Natural killer cell (primary cell): ENCODE measurements at regions not wholly inside any gene's neighbourhood (a gene's known extent, or its start where the extent isn't known, plus 50 kb on each side); places are given as distances from the start of the nearest gene placed in this dataset.

Experiments used
- ATAC-seq, 3 donors: fragments of 150-1000 bp in 2 of 3; fragments of 200-7000 bp in 1 of 3; cut with Tn5 transposase; 1 replicate in 1 of 3; 2 replicates in 2 of 3; pipeline ENCODE4 v1.10.0; 2021; ENCODE audit warnings: mild to moderate bottlenecking in 2 of 3, moderate library complexity in 2 of 3
- DNase-seq, 2 donors: peaks; one replicate each; pipeline versions ENCODE4 v3.0.0 to v3.0.0-alpha.2; 2013 to 2021; ENCODE audit warnings: mixed read lengths in 1 of 2
- H3K27ac ChIP-seq: one replicate; pipeline ENCODE4 v1.5.1; 2013; ENCODE audit warnings: mild to moderate bottlenecking, low read length
- H3K27me3 ChIP-seq: one replicate; pipeline ENCODE4 v1.6.1; 2013; ENCODE audit warnings: low read length; ENCODE audit not compliant: control insufficient read depth, insufficient read depth
- H3K36me3 ChIP-seq: one replicate; pipeline ENCODE4 v1.6.1; 2013; ENCODE audit warnings: low read length; ENCODE audit not compliant: control insufficient read depth, insufficient read depth
- H3K4me1 ChIP-seq: one replicate; pipeline ENCODE4 v1.6.1; 2013; ENCODE audit warnings: low read length; ENCODE audit not compliant: control insufficient read depth, insufficient read depth
- H3K4me3 ChIP-seq: one replicate; pipeline ENCODE4 v1.5.1; 2013; ENCODE audit warnings: low read length
- H3K9me3 ChIP-seq: one replicate; pipeline ENCODE4 v1.6.1; 2013; ENCODE audit warnings: low read length; ENCODE audit not compliant: control insufficient read depth, insufficient read depth
- H3K27ac Mint-ChIP-seq, 2 donors: one replicate each; pipeline ENCODE4 v1.8.0; 2022; ENCODE audit warnings: mild to moderate bottlenecking in 2 of 2, mixed read lengths in 2 of 2, moderate library complexity in 1 of 2
- H3K27me3 Mint-ChIP-seq, 2 donors: one replicate each; pipeline ENCODE4 v1.8.0; 2022; ENCODE audit warnings: low read depth in 2 of 2, mixed read lengths in 2 of 2
- H3K36me3 Mint-ChIP-seq: one replicate; pipeline ENCODE4 v1.8.0; 2022; ENCODE audit warnings: mixed read lengths
- H3K4me1 Mint-ChIP-seq, 2 donors: one replicate each; pipeline ENCODE4 v1.8.0; 2022; ENCODE audit warnings: mixed read lengths in 2 of 2
- H3K4me3 Mint-ChIP-seq: one replicate; pipeline ENCODE4 v1.8.0; 2022; ENCODE audit warnings: mild to moderate bottlenecking, moderate library complexity, mixed read lengths
- H3K9me3 Mint-ChIP-seq, 2 donors: one replicate each; pipeline ENCODE4 v1.8.0; 2022; ENCODE audit warnings: mixed read lengths in 2 of 2
- CTCF ChIP-seq: fragments of 200-600 bp; IDR thresholded peaks from one replicate; pipeline ENCODE4 v1.8.0; 2022; ENCODE audit warnings: antibody characterized with exemption
- WGBS: methylation state at CpG from one replicate; pipeline ENCODE4 v1.1.7; 2013; ENCODE audit warnings: missing lambda C conversion rate; ENCODE audit not compliant: insufficient coverage; 5-methylcytosine and 5-hydroxymethylcytosine counted together
- intact Hi-C: fragments of 100-400 bp; cut with micrococcal nuclease; formaldehyde crosslinking; loops from one replicate; pipeline ENCODE4 v1.14.2; 2022

- Mint-ChIP-seq H3K36me3 (no peaks in the 10 kb centered on the region), H3K4me3 (peak overlapping the region; percentile 95), H3K4me1 (peaks cover 5 to 20% of the 10 kb centered on the region in 2 donors), H3K27ac (no peak overlapping the region), H3K27me3 (peaks cover 0 to 6% of the 10 kb centered on the region in 2 donors), H3K9me3 (no peaks in the 10 kb centered on the region)
- Histone ChIP-seq H3K9me3 (no peaks in the 10 kb centered on the region), H3K4me1 (peaks cover 14% of the 10 kb centered on the region), H3K36me3 (no peaks in the 10 kb centered on the region), H3K27me3 (no peaks in the 10 kb centered on the region), H3K27ac (no peak overlapping the region), H3K4me3 (no peak overlapping the region)
- no peak for DNase-seq
- no peak for ATAC-seq
- TF ChIP-seq CTCF: no peak
- 86% methylated on average over 3 of the region's 3 CpGs for WGBS
- intact Hi-C loops: no loop called here
Measured at GRCh38 chr7:65250216-65250615, 123.4 kb upstream of the ZNF92 start.

GRCh38 chr7:65247491-65247890, 126.2 kb upstream of the ZNF92 start:
- no peak overlapping the region for H3K4me3 Mint-ChIP-seq
- ATAC-seq (no peak), DNase-seq (no peak)
- Histone ChIP-seq H3K36me3 (no peaks in the 10 kb centered on the region), H3K4me3 (no peak overlapping the region), H3K9me3 (no peaks in the 10 kb centered on the region), H3K27me3 (no peaks in the 10 kb centered on the region), H3K4me1 (peaks cover 9% of the 10 kb centered on the region), H3K27ac (no peak overlapping the region)
- TF ChIP-seq CTCF: no peak
- peaks cover 11 to 14% of the 10 kb centered on the region in 2 donors for H3K27me3 Mint-ChIP-seq
- no peak overlapping the region for H3K27ac Mint-ChIP-seq
- intact Hi-C loops: no loop called here
- H3K9me3 Mint-ChIP-seq: no peaks in the 10 kb centered on the region
- no peaks in the 10 kb centered on the region for H3K36me3 Mint-ChIP-seq
- 92% methylated on average over 5 of the region's 5 CpGs for WGBS
- H3K4me1 Mint-ChIP-seq: peaks cover 5 to 17% of the 10 kb centered on the region in 2 donors

- H3K4me3 ChIP-seq: peak overlapping the region; percentile 36
- Mint-ChIP-seq H3K4me1 (peaks cover 15 to 27% of the 10 kb centered on the region in 2 donors), H3K9me3 (no peaks in the 10 kb centered on the region), H3K36me3 (no peaks in the 10 kb centered on the region), H3K27ac (peak overlapping the region in 1 of 2 donors; percentile 57), H3K4me3 (peak overlapping the region; percentile 86), H3K27me3 (peaks cover 7 to 13% of the 10 kb centered on the region in 2 donors)
- H3K36me3 ChIP-seq: no peaks in the 10 kb centered on the region
- ATAC-seq (peak; percentile 26 to 59 (median 58)), DNase-seq (no peak)
- intact Hi-C loops: no loop called here
- WGBS: 5% methylated on average over 51 of the region's 52 CpGs
- peaks cover 13% of the 10 kb centered on the region for H3K27me3 ChIP-seq
- H3K9me3 ChIP-seq: no peaks in the 10 kb centered on the region
- no peak for TF ChIP-seq CTCF
- no peak overlapping the region for H3K27ac ChIP-seq
- H3K4me1 ChIP-seq: peaks cover 21% of the 10 kb centered on the region
Measured at GRCh38 chr7:65239707-65240352, 133.8 kb upstream of the ZNF92 start.

- Mint-ChIP-seq H3K4me1 (peaks cover 20 to 32% of the 10 kb centered on the region in 2 donors), H3K9me3 (no peaks in the 10 kb centered on the region), H3K27ac (no peak overlapping the region), H3K27me3 (peaks cover 7% of the 10 kb centered on the region in 2 donors), H3K4me3 (peak overlapping the region; percentile 40), H3K36me3 (no peaks in the 10 kb centered on the region)
- no peak for DNase-seq
- H3K27me3 ChIP-seq: peaks cover 13% of the 10 kb centered on the region
- H3K36me3 ChIP-seq: no peaks in the 10 kb centered on the region
- ATAC-seq: peak in 1 of 3 donors; percentile 12
- no peak overlapping the region for H3K27ac ChIP-seq
- H3K4me3 ChIP-seq: no peak overlapping the region
- no peak for TF ChIP-seq CTCF
- H3K4me1 ChIP-seq: peaks cover 25% of the 10 kb centered on the region
- WGBS: 61% methylated on average over 20 of the region's 20 CpGs
- H3K9me3 ChIP-seq: no peaks in the 10 kb centered on the region
- intact Hi-C loops: no loop called here
Measured at GRCh38 chr7:65239324-65239706, 134.3 kb upstream of the ZNF92 start.
